ENCODE measurements at regions not wholly inside any gene's neighbourhood (a gene's known extent, or its start where the extent isn't known, plus 50 kb on each side); places are given as distances from the start of the nearest gene placed in this dataset.

DNA sequence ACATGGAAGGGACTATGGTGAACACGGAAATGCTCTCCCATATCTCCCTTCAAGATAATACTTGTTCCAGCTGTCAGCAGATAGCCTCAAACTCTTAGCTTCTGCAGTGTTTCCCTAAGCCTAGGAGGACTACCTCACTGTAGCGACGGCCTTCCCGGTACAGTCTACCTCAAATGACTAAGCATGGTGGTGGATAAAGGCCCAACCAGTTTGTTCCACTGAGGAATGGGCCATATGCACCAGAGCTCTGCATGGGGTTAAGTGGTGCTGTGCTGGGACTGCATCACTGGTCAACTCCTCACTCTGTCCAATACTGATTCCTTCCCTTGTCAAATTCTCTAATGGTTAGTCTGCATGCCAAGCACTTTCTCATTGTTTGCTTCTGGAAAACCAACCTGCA, 119.6 kb upstream of the GNPDA2 start:
- no peak overlapping the region for H2BK5ac ChIP-seq (ENCODE audit: low read depth, low read length, poor library complexity, severe bottlenecking)
- no peak overlapping the region for H2AK9ac ChIP-seq (replicated peaks; ENCODE audit: low read depth, low read length, poor library complexity)
- ATAC-seq (ENCODE audit: low read depth) (no peak), DNase-seq (no peak)
- no peaks in the 10 kb centered on the region for H3K27me3 ChIP-seq (ENCODE audit: control insufficient read depth, insufficient read depth, low read length)
- no TSS peak for BruUV-seq (replicated peaks)
- no peak overlapping the region for H2BK120ac ChIP-seq (ENCODE audit: low read depth, low read length)
- no peak overlapping the region for H4K5ac ChIP-seq (ENCODE audit: low read depth, low read length)
- H4K8ac ChIP-seq (ENCODE audit: low read depth in 2 of 2, low read length in 2 of 2): no peak overlapping the region
- H3K23ac ChIP-seq (ENCODE audit: low read depth, low read length): no peak overlapping the region
- H4K91ac ChIP-seq (ENCODE audit: insufficient read depth, low read depth, low read length): no peak overlapping the region
- intact Hi-C loops (cut with micrococcal nuclease) (no loop called here), in situ Hi-C loops (cut with MboI; ENCODE audit: low sequenced_read_pairs) (no loop called here), dilution Hi-C loops (cut with HindIII; ENCODE audit: low sequenced_read_pairs, unreplicated experiment) (no loop called here)
- POLR2A ChIA-PET (ENCODE audit: unreplicated experiment): no interaction called here
- no peak overlapping the region for H3K56ac ChIP-seq (ENCODE audit: extremely low read depth, insufficient read depth, low read length)
- H2BK20ac ChIP-seq (ENCODE audit: low read depth, low read length): no peak overlapping the region
- no CpG with 5 or more reads among the region's 4 CpGs for WGBS, 2 experiments (ENCODE audit: extremely low coverage in 2 of 2, insufficient read length in 1 of 2)
- no peaks in the 10 kb centered on the region for H3K9me1 ChIP-seq (ENCODE audit: insufficient read depth, low read length)
- no peak overlapping the region for H3K4ac ChIP-seq (ENCODE audit: low read depth, low read length)
- no peak overlapping the region for H3K4me2 ChIP-seq (ENCODE audit: low read depth, low read length)
- H2BK15ac ChIP-seq (ENCODE audit: low read depth, low read length): no peak overlapping the region
- H4K20me1 ChIP-seq (ENCODE audit: insufficient read depth, low read length): no peaks in the 10 kb centered on the region
- H3K36me3 ChIP-seq (ENCODE audit: control insufficient read depth, insufficient read depth, low read length): no peaks in the 10 kb centered on the region
- no peak overlapping the region for H3K27ac ChIP-seq (ENCODE audit: insufficient read depth, low read length)
- H3K9ac ChIP-seq (ENCODE audit: low read depth, low read length): no peak overlapping the region
- H3K4me3 ChIP-seq (ENCODE audit: insufficient read depth, low read depth, low read length): no peak overlapping the region
- H3K18ac ChIP-seq (ENCODE audit: low read depth, low read length): no peak overlapping the region
- no peak overlapping the region for H2AFZ ChIP-seq (replicated peaks; ENCODE audit: low read length, poor library complexity)
- no peaks in the 10 kb centered on the region for H3K79me1 ChIP-seq (ENCODE audit: low read depth in 1 of 2, low read length in 2 of 2)
- CTCF ChIA-PET: no interaction called here
- H3K14ac ChIP-seq (replicated peaks; ENCODE audit: low read depth, low read length): no peak overlapping the region
- H3K4me1 ChIP-seq (ENCODE audit: control insufficient read depth, insufficient read depth, low read length): no peaks in the 10 kb centered on the region
- H2AK5ac ChIP-seq (ENCODE audit: low read depth, low read length): no peak overlapping the region
- no peaks in the 10 kb centered on the region for H3K9me3 ChIP-seq (ENCODE audit: control insufficient read depth, insufficient read depth, low read length)
- TF ChIP-seq USF2 (IDR thresholded peaks at IDR 0.05; ENCODE audit: low read depth, low read length) (no peak), RCOR1 (IDR thresholded peaks at IDR 0.05; ENCODE audit: insufficient replicate concordance, low read length) (no peak), BHLHE40 (IDR thresholded peaks at IDR 0.05; ENCODE audit: low read depth, low read length) (no peak), CHD1 (IDR thresholded peaks at IDR 0.05; ENCODE audit: low read depth, low read length) (no peak), RFX5 (IDR thresholded peaks at IDR 0.05; ENCODE audit: low read depth, low read length) (no peak), POLR2A (IDR thresholded peaks at IDR 0.05; ENCODE audit: low read depth, low read length) (no peak), ELK1 (IDR thresholded peaks at IDR 0.05; ENCODE audit: borderline replicate concordance, low read depth, low read length) (no peak), MXI1 (IDR thresholded peaks at IDR 0.05; ENCODE audit: borderline replicate concordance, low read depth, low read length) (no peak), NFE2L2 (IDR thresholded peaks at IDR 0.05; ENCODE audit: low read depth, low read length) (no peak), RAD21 (IDR thresholded peaks at IDR 0.05; ENCODE audit: low read length) (no peak), SMC3 (IDR thresholded peaks at IDR 0.05; ENCODE audit: low read depth, low read length) (no peak), MAZ (IDR thresholded peaks at IDR 0.05; ENCODE audit: borderline replicate concordance, low read depth, low read length) (no peak), CEBPB (IDR thresholded peaks at IDR 0.05; ENCODE audit: low read depth, low read length) (no peak), MAFK (IDR thresholded peaks at IDR 0.05; ENCODE audit: low read depth, low read length) (no peak)
- TF ChIP-seq, protein P1, sequence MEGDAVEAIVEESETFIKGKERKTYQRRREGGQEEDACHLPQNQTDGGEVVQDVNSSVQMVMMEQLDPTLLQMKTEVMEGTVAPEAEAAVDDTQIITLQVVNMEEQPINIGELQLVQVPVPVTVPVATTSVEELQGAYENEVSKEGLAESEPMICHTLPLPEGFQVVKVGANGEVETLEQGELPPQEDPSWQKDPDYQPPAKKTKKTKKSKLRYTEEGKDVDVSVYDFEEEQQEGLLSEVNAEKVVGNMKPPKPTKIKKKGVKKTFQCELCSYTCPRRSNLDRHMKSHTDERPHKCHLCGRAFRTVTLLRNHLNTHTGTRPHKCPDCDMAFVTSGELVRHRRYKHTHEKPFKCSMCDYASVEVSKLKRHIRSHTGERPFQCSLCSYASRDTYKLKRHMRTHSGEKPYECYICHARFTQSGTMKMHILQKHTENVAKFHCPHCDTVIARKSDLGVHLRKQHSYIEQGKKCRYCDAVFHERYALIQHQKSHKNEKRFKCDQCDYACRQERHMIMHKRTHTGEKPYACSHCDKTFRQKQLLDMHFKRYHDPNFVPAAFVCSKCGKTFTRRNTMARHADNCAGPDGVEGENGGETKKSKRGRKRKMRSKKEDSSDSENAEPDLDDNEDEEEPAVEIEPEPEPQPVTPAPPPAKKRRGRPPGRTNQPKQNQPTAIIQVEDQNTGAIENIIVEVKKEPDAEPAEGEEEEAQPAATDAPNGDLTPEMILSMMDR (conservative IDR thresholded peaks at IDR 0.05; ENCODE audit: low read depth, low read length): no peak

All from IMR-90 (cell line).